IMR-90 (cell line): ENCODE measurements at regions not wholly inside any gene's neighbourhood (a gene's known extent, or its start where the extent isn't known, plus 50 kb on each side); places are given as distances from the start of the nearest gene placed in this dataset.

Experiments
- ATAC-seq: fragments of 200-7000 bp; cut with Tn5 transposase; 2 replicates; pipeline ENCODE4 v1.9.1; 2020; ENCODE audit warnings: low read depth, mild to moderate bottlenecking, moderate library complexity
- BruUV-seq: library from RNA; stranded (reverse); fragments of 400-500 nt; replicated peaks from 2 replicates; lab custom pipeline; 2021; lab: Mats Ljungman, UMichigan
- CTCF ChIA-PET: fragments of 300-600 bp; formaldehyde crosslinking; extraction: SDS; loops from one replicate; lab custom pipeline; 2021; ENCODE audit warnings: antibody characterized with exemption; lab: Yijun Ruan, JAX
- POLR2A ChIA-PET: fragments of 300-600 bp; sonication (Branson Sonifier 250); formaldehyde crosslinking; loops from one replicate; lab custom pipeline; 2022; ENCODE audit warnings: antibody characterized with exemption; ENCODE audit not compliant: unreplicated experiment; lab: Charles Lee
- DNase-seq: peaks from one replicate; pipeline ENCODE4 v3.0.0; 2013
- H2AFZ ChIP-seq: replicated peaks from 2 replicates; pipeline ENCODE3; 2013; ENCODE audit warnings: low read length, mild to moderate bottlenecking; ENCODE audit not compliant: poor library complexity
- H2AK5ac ChIP-seq: 2 replicates; pipeline ENCODE4 v1.6.1; 2013; ENCODE audit warnings: low read depth, low read length, inconsistent platforms
- H2AK9ac ChIP-seq: replicated peaks from 2 replicates; pipeline ENCODE3; 2013; ENCODE audit warnings: mild to moderate bottlenecking, low read depth, low read length, moderate library complexity; ENCODE audit not compliant: poor library complexity
- H2BK120ac ChIP-seq: 2 replicates; pipeline ENCODE4 v1.6.1; 2013; ENCODE audit warnings: low read depth, low read length, inconsistent platforms
- H2BK15ac ChIP-seq: 3 replicates; pipeline ENCODE4 v1.6.1; 2013; ENCODE audit warnings: low read depth, low read length, inconsistent platforms
- H2BK20ac ChIP-seq: 2 replicates; pipeline ENCODE4 v1.6.1; 2013; ENCODE audit warnings: low read depth, mild to moderate bottlenecking, inconsistent platforms, low read length, moderate library complexity
- H2BK5ac ChIP-seq: 2 replicates; pipeline ENCODE4 v1.6.1; 2013; ENCODE audit warnings: mild to moderate bottlenecking, low read depth, low read length, inconsistent platforms; ENCODE audit not compliant: poor library complexity, severe bottlenecking
- H3K14ac ChIP-seq: replicated peaks from 2 replicates; pipeline ENCODE4 v1.6.1; 2013; ENCODE audit warnings: low read depth, low read length, inconsistent platforms
- H3K18ac ChIP-seq: 2 replicates; pipeline ENCODE4 v1.6.1; 2013; ENCODE audit warnings: low read depth, low read length, control low read depth
- H3K23ac ChIP-seq: 2 replicates; pipeline ENCODE4 v1.6.1; 2013; ENCODE audit warnings: low read depth, low read length, inconsistent platforms
- H3K27ac ChIP-seq: 2 replicates; pipeline ENCODE4 v1.5.1; 2013; ENCODE audit warnings: mild to moderate bottlenecking, control low read depth, low read length; ENCODE audit not compliant: insufficient read depth
- H3K27me3 ChIP-seq: 2 replicates; pipeline ENCODE4 v1.6.1; 2013; ENCODE audit warnings: low read length; ENCODE audit not compliant: control insufficient read depth, insufficient read depth
- H3K36me3 ChIP-seq: 2 replicates; pipeline ENCODE4 v1.6.1; 2013; ENCODE audit warnings: low read length, mixed read lengths; ENCODE audit not compliant: control insufficient read depth, insufficient read depth
- H3K4ac ChIP-seq: 2 replicates; pipeline ENCODE4 v1.6.1; 2013; ENCODE audit warnings: low read depth, low read length, inconsistent platforms
- H3K4me1 ChIP-seq: 2 replicates; pipeline ENCODE4 v1.6.1; 2013; ENCODE audit warnings: low read length, mixed read lengths; ENCODE audit not compliant: control insufficient read depth, insufficient read depth
- H3K4me2 ChIP-seq: 2 replicates; pipeline ENCODE4 v1.6.1; 2013; ENCODE audit warnings: low read depth, mild to moderate bottlenecking, control low read depth, low read length, moderate library complexity
- H3K4me3 ChIP-seq: 2 replicates; pipeline ENCODE4 v1.5.1; 2013; ENCODE audit warnings: low read depth, mild to moderate bottlenecking, control low read depth, low read length, moderate library complexity; ENCODE audit not compliant: insufficient read depth
- H3K56ac ChIP-seq: 2 replicates; pipeline ENCODE4 v1.6.1; 2013; ENCODE audit warnings: low read length, inconsistent platforms; ENCODE audit not compliant: insufficient read depth; ENCODE audit errors: extremely low read depth
- H3K79me1 ChIP-seq, 2 experiments: 2 replicates each; pipeline ENCODE4 v1.6.1; 2013; ENCODE audit warnings: low read length in 2 of 2, inconsistent platforms in 1 of 2, low read depth in 1 of 2
- H3K9ac ChIP-seq: 2 replicates; pipeline ENCODE4 v1.6.1; 2013; ENCODE audit warnings: low read depth, low read length, control low read depth
- H3K9me1 ChIP-seq: 2 replicates; pipeline ENCODE4 v1.6.1; 2013; ENCODE audit warnings: low read length, inconsistent platforms; ENCODE audit not compliant: insufficient read depth
- H3K9me3 ChIP-seq: 2 replicates; pipeline ENCODE4 v1.6.1; 2013; ENCODE audit warnings: low read length; ENCODE audit not compliant: control insufficient read depth, insufficient read depth
- H4K20me1 ChIP-seq: 2 replicates; pipeline ENCODE4 v1.6.1; 2013; ENCODE audit warnings: low read length, inconsistent platforms; ENCODE audit not compliant: insufficient read depth
- H4K5ac ChIP-seq: 2 replicates; pipeline ENCODE4 v1.6.1; 2013; ENCODE audit warnings: mild to moderate bottlenecking, low read depth, low read length, control low read depth
- H4K8ac ChIP-seq, 2 experiments: 2 replicates each; pipeline ENCODE4 v1.6.1; 2013; ENCODE audit warnings: low read depth in 2 of 2, low read length in 2 of 2, control low read depth in 1 of 2, inconsistent platforms in 1 of 2
- H4K91ac ChIP-seq: 2 replicates; pipeline ENCODE4 v1.6.1; 2013; ENCODE audit warnings: low read depth, low read length, inconsistent platforms; ENCODE audit not compliant: insufficient read depth
- BHLHE40 ChIP-seq: fragments of 150-350 bp; IDR thresholded peaks from 2 replicates; pipeline ENCODE4 v1.6.1; 2016; ENCODE audit warnings: mild to moderate bottlenecking, low read depth, low read length
- CEBPB ChIP-seq: IDR thresholded peaks from 2 replicates; pipeline ENCODE4 v1.6.1; 2012; ENCODE audit warnings: low read depth, low read length, improper control_type of control experiment
- CHD1 ChIP-seq: IDR thresholded peaks from 2 replicates; pipeline ENCODE4 v1.6.1; 2012; ENCODE audit warnings: low read depth, low read length, improper control_type of control experiment
- CTCF ChIP-seq: conservative IDR thresholded peaks from 2 replicates; pipeline ENCODE4 v1.5.1; 2012; ENCODE audit warnings: mild to moderate bottlenecking, low read depth, low read length, improper control_type of control experiment
- FOS ChIP-seq: fragments of 150-350 bp; IDR thresholded peaks from 2 replicates; pipeline ENCODE4 v1.6.1; 2016; ENCODE audit warnings: low read depth, low read length
- MAFK ChIP-seq: IDR thresholded peaks from 2 replicates; pipeline ENCODE4 v1.6.1; 2012; ENCODE audit warnings: low read depth, low read length, improper control_type of control experiment
- RAD21 ChIP-seq: IDR thresholded peaks from 2 replicates; pipeline ENCODE4 v1.6.1; 2012; ENCODE audit warnings: low read length, improper control_type of control experiment
- RCOR1 ChIP-seq: IDR thresholded peaks from 2 replicates; pipeline ENCODE4 v1.6.1; 2012; ENCODE audit warnings: mild to moderate bottlenecking, low read length, improper control_type of control experiment; ENCODE audit not compliant: insufficient replicate concordance
- RFX5 ChIP-seq: IDR thresholded peaks from 2 replicates; pipeline ENCODE4 v1.8.0; 2012; ENCODE audit warnings: low read depth, mild to moderate bottlenecking, low read length, moderate library complexity
- SMC3 ChIP-seq: fragments of 150-350 bp; IDR thresholded peaks from 2 replicates; pipeline ENCODE4 v1.6.1; 2016; ENCODE audit warnings: low read depth, mild to moderate bottlenecking, antibody characterized with exemption, low read length, moderate library complexity
- USF2 ChIP-seq: fragments of 150-350 bp; IDR thresholded peaks from 2 replicates; pipeline ENCODE4 v1.6.1; 2017; ENCODE audit warnings: mild to moderate bottlenecking, antibody characterized with exemption, low read length, low read depth
- WGBS, 2 experiments: methylation state at CpG; one replicate each; pipeline versions ENCODE4 v1.1.5 to v1.1.7; 2013; ENCODE audit warnings: missing lambda C conversion rate in 2 of 2; ENCODE audit not compliant: insufficient read length in 1 of 2; ENCODE audit errors: extremely low coverage in 2 of 2; 5-methylcytosine and 5-hydroxymethylcytosine counted together
- dilution Hi-C: fragments of 300-500 bp; cut with HindIII; formaldehyde crosslinking; loops from one replicate; pipeline ENCODE4 v1.14.3; 2018; ENCODE audit warnings: low sequenced_read_pairs; ENCODE audit not compliant: unreplicated experiment
- in situ Hi-C: fragments of 300-500 bp; cut with MboI; formaldehyde crosslinking; loops from 3 replicates; pipeline ENCODE4 v1.14.3; 2019; ENCODE audit warnings: low sequenced_read_pairs, inconsistent platforms, mixed read lengths
- intact Hi-C: fragments of 100-400 bp; cut with micrococcal nuclease; formaldehyde crosslinking; loops from 2 replicates; pipeline ENCODE4 v1.10.0; 2022

- peak overlapping the region; percentile 38 for H4K5ac ChIP-seq
- no peak overlapping the region for H4K91ac ChIP-seq
- H3K56ac ChIP-seq = no peak overlapping the region
- no peaks in the 10 kb centered on the region for H3K27me3 ChIP-seq
- no peak overlapping the region for H3K4me3 ChIP-seq
- POLR2A ChIA-PET = no interaction called here
- H3K23ac ChIP-seq = no peak overlapping the region; the same call in 1 of the 2 replicates
- peak overlapping the region; percentile 55; the same call in 1 of the 3 replicates for H2BK15ac ChIP-seq
- TF ChIP-seq MAFK (peak; percentile 45; the same call in 1 of the 2 replicates), CTCF (no peak), RAD21 (no peak), USF2 (no peak), CEBPB (peak; percentile 86), RCOR1 (peak; percentile 32), RFX5 (no peak), CHD1 (no peak), BHLHE40 (peak; percentile 24; the same call in 1 of the 2 replicates), SMC3 (no peak), FOS (0 out of 2 replicates have a peak, but pooled peaks have one; percentile 10)
- H2BK20ac ChIP-seq = peak overlapping the region; percentile 79
- H2AK9ac ChIP-seq = no peak overlapping the region
- BruUV-seq = no TSS peak
- no peaks in the 10 kb centered on the region for H3K9me3 ChIP-seq
- H3K9ac ChIP-seq = no peak overlapping the region
- peak overlapping the region; percentile 45; the same call in 1 of the 2 replicates for H3K4ac ChIP-seq
- CTCF ChIA-PET = interaction anchor here (0.6 kb wide), 1 partner anchor 139 kb away, joined by 8 read pairs; no protein-coding TSS in a partner anchor
- peak overlapping the region; percentile 46; the same call in 1 of the 2 replicates for H3K27ac ChIP-seq
- in situ Hi-C loops = no loop called here
- peak overlapping the region in 1 of 2 experiments; percentile 26; a peak in 2 of 4 replicates for H4K8ac ChIP-seq
- peaks cover 6% of the 10 kb centered on the region; the same call in 1 of the 2 replicates for H3K9me1 ChIP-seq
- peak overlapping the region; percentile 80; the same call in 1 of the 2 replicates for H2BK120ac ChIP-seq
- 9% methylated on average over 1 of the region's 4 CpGs; no CpG with 5 or more reads in 1 of the 2 experiments for WGBS, 2 experiments
- H3K4me1 ChIP-seq = peaks cover 23% of the 10 kb centered on the region
- H2BK5ac ChIP-seq = peak overlapping the region; percentile 72
- H4K20me1 ChIP-seq = no peaks in the 10 kb centered on the region
- no peaks in the 10 kb centered on the region for H3K79me1 ChIP-seq
- no peaks in the 10 kb centered on the region for H3K36me3 ChIP-seq
- no peak overlapping the region for H2AFZ ChIP-seq
- DNase-seq (peak; percentile 89), ATAC-seq (peak; percentile 90)
- dilution Hi-C loops = no loop called here
- intact Hi-C loops = loop anchor here (5.0 kb wide), 1 partner anchor 96 kb away; no protein-coding TSS in a partner anchor
- H3K14ac ChIP-seq = peak overlapping the region; percentile 61; the same call in 1 of the 2 replicates
- no peak overlapping the region for H2AK5ac ChIP-seq
- H3K4me2 ChIP-seq = peak overlapping the region; percentile 33
- peak overlapping the region; percentile 58; the same call in 1 of the 2 replicates for H3K18ac ChIP-seq
These were observed 102.0 kb downstream of the DIRAS3 start for GRCh38 chr1:67948151-67949080.
